GM19240 (cell line): ENCODE measurements at regions not wholly inside any gene's neighbourhood (a gene's known extent, or its start where the extent isn't known, plus 50 kb on each side); places are given as distances from the start of the nearest gene placed in this dataset.

ENCODE experiments used
- DNase-seq: peaks from one replicate; pipeline ENCODE4 v3.0.0; 2011; ENCODE audit warnings: low spot score; ENCODE audit not compliant: insufficient read length

- no peak for DNase-seq
These were observed 101.7 kb upstream of the ZNF521 start for GRCh38 chr18:25453556-25454269.

- DNase-seq = no peak
These were observed 99.2 kb upstream of the ZNF521 start for GRCh38 chr18:25451077-25451658.

GRCh38 chr18:25449046-25449445 is 97.1 kb upstream of the ZNF521 start:
- DNase-seq = no peak

GRCh38 chr18:25446972-25447371 is 95.0 kb upstream of the ZNF521 start:
- DNase-seq = no peak

- DNase-seq = no peak
These were observed 93.5 kb upstream of the ZNF521 start for GRCh38 chr18:25445430-25445829.

GRCh38 chr18:25443776-25444175 is 91.8 kb upstream of the ZNF521 start:
- DNase-seq = no peak

DNA sequence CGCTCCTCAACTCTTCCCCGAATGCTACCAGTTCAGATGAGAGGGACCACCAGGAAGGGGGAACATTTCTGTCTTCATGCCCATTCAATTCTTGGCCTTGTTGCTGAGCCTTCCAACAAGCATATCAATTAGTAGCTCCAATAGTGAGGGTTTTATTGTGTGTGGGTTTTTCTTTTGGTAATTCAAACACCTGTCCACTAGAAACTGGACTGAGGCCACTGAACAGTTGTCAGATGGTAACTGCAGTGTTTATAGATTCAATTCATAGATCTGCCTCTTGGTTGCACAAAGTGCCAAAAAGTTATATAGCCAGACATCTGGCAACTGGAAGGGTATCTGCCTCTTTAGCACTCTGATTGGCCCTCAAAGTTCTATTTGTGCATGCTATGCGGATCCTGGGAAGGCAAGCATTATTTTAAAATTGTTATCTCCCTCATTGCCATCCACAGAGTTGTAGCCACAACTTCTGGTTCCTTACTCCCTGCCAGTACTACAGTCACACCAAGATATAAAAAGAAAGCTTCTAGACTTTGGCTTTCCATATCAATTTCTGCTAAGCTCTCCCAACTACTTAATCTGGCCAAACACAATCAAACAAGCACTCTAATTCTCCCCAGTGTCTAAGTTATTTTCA is 83.3 kb upstream of the ZNF521 start:
- no peak for DNase-seq

GRCh38 chr18:25434745-25435144 is 82.8 kb upstream of the ZNF521 start:
- DNase-seq = no peak

- no peak for DNase-seq
These were observed 81.6 kb upstream of the ZNF521 start for GRCh38 chr18:25433590-25433989.

DNA sequence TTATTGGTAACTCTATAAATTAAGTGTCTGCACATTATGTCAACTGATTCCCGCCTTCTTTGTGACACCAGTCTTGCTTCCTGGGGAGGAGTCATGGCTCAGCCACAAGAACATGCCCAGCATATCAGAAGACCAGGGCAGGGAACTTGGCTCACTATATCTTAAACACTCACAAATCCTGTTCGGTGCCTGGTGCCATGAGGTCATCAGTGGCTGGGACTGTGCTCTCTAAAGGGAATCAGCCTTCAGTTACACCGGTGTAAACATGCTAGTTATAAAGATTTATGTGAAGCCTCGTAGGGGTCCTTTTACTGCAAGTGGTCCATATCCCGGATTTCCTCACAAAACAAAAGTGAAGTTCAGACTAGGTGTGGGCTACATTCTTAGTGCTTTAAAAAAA is 73.1 kb upstream of the ZNF521 start:
- DNase-seq = no peak

DNA sequence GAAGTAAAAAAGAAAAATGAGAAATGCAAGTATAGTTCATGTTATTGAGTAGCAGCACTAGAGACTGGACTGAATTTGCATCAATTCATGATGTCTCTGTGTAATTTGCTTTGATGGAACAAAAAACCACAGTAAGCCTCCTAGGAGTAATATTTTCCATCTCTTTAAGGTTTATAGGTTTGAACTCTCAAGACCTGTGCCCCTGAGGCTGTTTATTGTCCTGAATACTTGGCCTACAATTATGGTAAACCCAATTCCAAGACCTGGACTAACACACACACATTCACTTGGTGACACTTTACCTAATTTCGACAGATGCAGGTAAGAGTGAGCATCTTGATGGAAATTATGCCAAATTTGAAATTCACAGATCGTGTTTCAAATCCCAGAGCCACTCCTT is 71.8 kb upstream of the ZNF521 start:
- no peak for DNase-seq

GRCh38 chr18:25423267-25423666 is 71.3 kb upstream of the ZNF521 start:
- no peak for DNase-seq

DNA sequence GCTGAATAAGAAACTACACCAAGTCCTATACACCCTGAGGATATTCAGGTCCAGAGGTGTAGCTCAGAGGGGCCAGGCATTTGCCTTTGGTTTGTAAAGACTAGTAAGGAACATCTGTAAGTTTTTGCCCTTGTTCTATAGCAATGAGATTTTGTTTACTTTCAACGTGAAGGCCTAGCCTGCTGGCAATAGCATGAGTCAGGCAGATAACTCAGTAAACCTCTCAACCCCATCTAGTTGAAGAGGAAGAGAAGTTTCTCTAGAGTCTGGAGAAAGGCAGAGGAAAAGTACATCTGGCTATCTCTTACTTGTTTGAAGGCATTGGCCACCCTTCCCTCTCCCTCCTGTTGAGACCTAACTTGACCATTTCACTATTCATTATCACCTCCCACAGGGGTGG is 70.3 kb upstream of the ZNF521 start:
- no peak for DNase-seq

GRCh38 chr18:25420077-25420825 is 68.3 kb upstream of the ZNF521 start:
- no peak for DNase-seq

DNA sequence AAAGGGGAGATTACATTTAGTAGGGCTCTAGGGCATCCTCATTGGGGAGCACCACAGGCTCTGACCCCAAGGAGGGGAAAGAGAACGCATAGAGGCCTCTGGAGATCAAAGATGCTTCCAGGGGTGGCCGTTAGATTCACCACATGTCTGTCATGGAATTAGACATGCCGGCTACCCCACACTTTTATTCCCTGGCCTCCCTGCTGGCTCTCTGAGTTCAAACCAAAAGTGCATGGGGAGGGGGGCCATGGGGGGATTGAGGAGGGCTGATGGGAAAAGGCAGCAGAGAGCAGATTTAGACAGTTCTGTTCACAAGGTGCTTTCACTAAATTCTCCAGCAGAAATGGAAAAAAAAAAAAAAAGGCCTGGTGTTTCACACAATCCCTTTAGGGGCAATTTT is 64.4 kb upstream of the ZNF521 start:
- DNase-seq = no peak

DNA sequence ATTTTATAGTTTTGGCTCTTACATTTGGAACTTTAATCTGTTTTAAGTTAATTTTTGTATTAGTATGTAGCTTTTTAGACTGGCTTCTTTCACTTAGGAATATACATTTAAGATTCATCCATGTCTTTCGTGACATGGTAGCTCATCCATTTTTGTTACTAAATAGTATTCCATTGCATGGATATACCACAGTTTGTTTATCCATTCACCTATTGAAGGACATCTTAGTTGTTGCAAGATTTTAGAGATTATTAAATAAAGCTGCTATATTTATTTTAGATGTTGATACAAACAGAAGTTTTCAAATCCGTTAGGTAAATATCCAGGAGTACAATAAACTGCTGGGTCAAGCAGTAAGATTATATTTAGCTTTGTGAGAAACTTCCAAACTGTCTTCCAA is 58.0 kb upstream of the ZNF521 start:
- DNase-seq = no peak

DNA sequence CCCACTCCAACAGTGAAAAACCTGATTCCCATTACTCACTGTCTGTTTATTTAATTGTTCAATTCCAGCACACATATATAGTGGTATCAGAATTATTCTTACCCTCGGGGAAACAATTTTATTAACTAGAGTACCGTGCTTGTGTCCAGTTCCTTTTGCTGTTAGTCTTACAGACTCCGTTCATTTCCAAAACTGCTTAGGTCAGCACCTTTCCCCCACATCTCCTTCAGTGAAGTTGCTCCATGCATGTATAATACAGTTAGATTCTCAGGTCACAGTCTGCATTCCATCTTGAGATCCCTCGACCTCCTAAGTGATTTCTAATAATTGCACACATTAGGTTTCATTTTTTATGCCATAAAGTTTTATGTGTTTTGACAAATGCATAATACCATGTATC is 56.3 kb upstream of the ZNF521 start:
- DNase-seq = no peak
